Osteoblast (primary cell): ENCODE measurements at regions not wholly inside any gene's neighbourhood (a gene's known extent, or its start where the extent isn't known, plus 50 kb on each side); places are given as distances from the start of the nearest gene placed in this dataset.

Experiments
- DNase-seq: peaks from one replicate; pipeline ENCODE4 v3.0.0; 2011; ENCODE audit warnings: low spot score, mixed read lengths; ENCODE audit not compliant: insufficient read length; ENCODE audit errors: missing footprints
- H2AFZ ChIP-seq: 2 replicates; pipeline ENCODE4 v1.6.0; 2011; ENCODE audit warnings: mild to moderate bottlenecking, low read length
- H3K27ac ChIP-seq: 2 replicates; pipeline ENCODE4 v1.5.1; 2011; ENCODE audit warnings: mild to moderate bottlenecking, low read depth, low read length, moderate library complexity
- H3K27me3 ChIP-seq: 2 replicates; pipeline ENCODE4 v1.6.0; 2012; ENCODE audit warnings: mild to moderate bottlenecking, control low read depth, inconsistent platforms, low read length, moderate library complexity; ENCODE audit not compliant: insufficient read depth
- H3K36me3 ChIP-seq: 2 replicates; pipeline ENCODE4 v1.5.1; 2011; ENCODE audit warnings: mild to moderate bottlenecking, low read length, control low read depth, moderate library complexity; ENCODE audit not compliant: insufficient read depth
- H3K4me1 ChIP-seq: 2 replicates; pipeline ENCODE4 v1.5.1; 2011; ENCODE audit warnings: mild to moderate bottlenecking, low read length, control low read depth, moderate library complexity; ENCODE audit not compliant: insufficient read depth
- H3K4me2 ChIP-seq: 2 replicates; pipeline ENCODE4 v1.6.0; 2011; ENCODE audit warnings: mild to moderate bottlenecking, low read length; ENCODE audit not compliant: insufficient read depth
- H3K4me3 ChIP-seq: fragments of 200-600 bp; sonication (generic); 3 replicates; pipeline ENCODE4 v1.5.1; 2012; ENCODE audit warnings: mild to moderate bottlenecking, low read length, inconsistent platforms; ENCODE audit not compliant: insufficient read depth
- H3K79me2 ChIP-seq: 2 replicates; pipeline ENCODE4 v1.6.0; 2012; ENCODE audit warnings: mild to moderate bottlenecking, low read length, control low read depth, inconsistent platforms; ENCODE audit not compliant: insufficient read depth
- H3K9me3 ChIP-seq: 2 replicates; pipeline ENCODE4 v1.5.1; 2011; ENCODE audit warnings: low read depth, low read length, control low read depth
- H4K20me1 ChIP-seq: 2 replicates; pipeline ENCODE4 v1.6.0; 2012; ENCODE audit warnings: mild to moderate bottlenecking, low read length, control low read depth; ENCODE audit not compliant: insufficient read depth
- CTCF ChIP-seq: IDR thresholded peaks from 2 replicates; pipeline ENCODE4 v1.5.1; 2011; ENCODE audit warnings: mild to moderate bottlenecking, low read depth, low read length, moderate library complexity; ENCODE audit errors: extremely low read depth

- TF ChIP-seq CTCF, result no peak
- H3K4me3 ChIP-seq, result no peak overlapping the region
- no peaks in the 10 kb centered on the region for H4K20me1 ChIP-seq
Observed at GRCh38 chr4:30811296-30811695, 91.1 kb downstream of the PCDH7 start.

DNA sequence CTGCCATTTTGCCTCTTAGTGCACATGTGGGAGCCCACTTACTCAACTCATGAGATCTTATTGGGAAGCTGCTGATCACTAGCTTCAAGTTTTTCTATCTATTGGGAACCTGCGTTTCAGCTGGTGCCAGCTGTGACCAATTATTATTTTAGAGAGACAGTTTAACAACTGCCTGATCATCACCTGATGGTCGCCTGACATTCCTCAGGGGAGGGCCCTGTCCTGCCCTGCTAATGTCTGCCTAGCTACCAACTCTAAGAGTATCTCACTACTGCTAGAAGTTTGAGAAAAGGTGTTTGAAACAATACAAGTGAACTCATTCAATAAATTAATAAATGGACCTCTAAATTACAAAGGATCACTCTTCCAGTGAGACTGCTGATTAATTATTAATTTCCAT is 95.5 kb downstream of the PCDH7 start:
- H3K9me3 ChIP-seq, result no peaks in the 10 kb centered on the region
- no peak for TF ChIP-seq CTCF
- no peak overlapping the region for H3K4me2 ChIP-seq
- H4K20me1 ChIP-seq, result no peaks in the 10 kb centered on the region
- no peak overlapping the region for H3K27ac ChIP-seq
- no peak for DNase-seq
- H2AFZ ChIP-seq, result no peak overlapping the region
- H3K4me1 ChIP-seq, result no peaks in the 10 kb centered on the region
- H3K79me2 ChIP-seq, result no peaks in the 10 kb centered on the region
- no peaks in the 10 kb centered on the region for H3K36me3 ChIP-seq
- H3K27me3 ChIP-seq, result no peaks in the 10 kb centered on the region
- H3K4me3 ChIP-seq, result no peak overlapping the region

More at GRCh38 chr4:30811296-30811695, 91.1 kb downstream of the PCDH7 start:
- Histone ChIP-seq H3K36me3 (no peaks in the 10 kb centered on the region), H3K27me3 (no peaks in the 10 kb centered on the region), H3K79me2 (no peaks in the 10 kb centered on the region), H3K4me1 (no peaks in the 10 kb centered on the region), H2AFZ (no peak overlapping the region), H3K9me3 (no peaks in the 10 kb centered on the region), H3K4me2 (no peak overlapping the region), H3K27ac (no peak overlapping the region)
- no peak for DNase-seq

DNA sequence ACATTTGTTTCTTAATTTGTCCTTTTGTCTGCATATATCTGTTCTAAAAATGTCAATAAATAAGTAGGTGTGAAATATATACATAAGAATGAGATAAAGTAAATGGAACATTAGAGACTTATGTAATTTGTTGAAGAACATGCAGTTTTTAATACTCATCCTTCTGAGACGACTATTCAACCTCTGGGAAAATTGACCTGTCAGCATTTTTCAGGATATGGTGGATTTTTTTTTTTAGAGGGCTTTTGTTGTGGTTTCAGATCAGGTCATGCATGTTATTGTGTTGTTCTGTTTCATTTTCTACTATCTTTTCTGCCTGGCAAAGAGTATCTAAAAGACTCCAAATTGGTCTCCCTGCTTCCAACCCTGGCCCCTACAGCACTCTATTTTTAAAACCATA is 97.3 kb downstream of the PCDH7 start:
- no peaks in the 10 kb centered on the region for H3K4me1 ChIP-seq
- H3K27ac ChIP-seq, result no peak overlapping the region
- H3K9me3 ChIP-seq, result no peaks in the 10 kb centered on the region
- H4K20me1 ChIP-seq, result no peaks in the 10 kb centered on the region
- no peak overlapping the region for H3K4me3 ChIP-seq
- DNase-seq, result no peak
- no peaks in the 10 kb centered on the region for H3K36me3 ChIP-seq
- no peaks in the 10 kb centered on the region for H3K27me3 ChIP-seq
- TF ChIP-seq CTCF, result no peak
- H2AFZ ChIP-seq, result no peak overlapping the region
- no peak overlapping the region for H3K4me2 ChIP-seq
- no peaks in the 10 kb centered on the region for H3K79me2 ChIP-seq

- Histone ChIP-seq H3K79me2 (no peaks in the 10 kb centered on the region), H3K27me3 (no peaks in the 10 kb centered on the region), H4K20me1 (no peaks in the 10 kb centered on the region), H3K4me1 (no peaks in the 10 kb centered on the region), H3K36me3 (no peaks in the 10 kb centered on the region), H3K4me3 (no peak overlapping the region), H2AFZ (no peak overlapping the region), H3K4me2 (no peak overlapping the region), H3K27ac (no peak overlapping the region), H3K9me3 (no peaks in the 10 kb centered on the region)
- DNase-seq, result no peak
- no peak for TF ChIP-seq CTCF
Observed at GRCh38 chr4:30818541-30818940, 98.4 kb downstream of the PCDH7 start.
